Endodermal cell (in vitro differentiated cells): ENCODE measurements at regions not wholly inside any gene's neighbourhood (a gene's known extent, or its start where the extent isn't known, plus 50 kb on each side); places are given as distances from the start of the nearest gene placed in this dataset.

Experiments used
- DNase-seq: peaks from one replicate; pipeline ENCODE4 v3.0.0-alpha.2; 2017
- H3K27ac ChIP-seq: 2 replicates; pipeline ENCODE4 v1.5.1; 2013; ENCODE audit warnings: mild to moderate bottlenecking, low read depth, low read length, moderate library complexity
- H3K27me3 ChIP-seq: 2 replicates; pipeline ENCODE4 v1.6.1; 2013; ENCODE audit warnings: mild to moderate bottlenecking, low read length, moderate library complexity; ENCODE audit not compliant: insufficient read depth, control insufficient read depth, poor library complexity, severe bottlenecking
- H3K36me3 ChIP-seq: 2 replicates; pipeline ENCODE4 v1.7.0; 2013; ENCODE audit warnings: mild to moderate bottlenecking, low read length, moderate library complexity; ENCODE audit not compliant: control insufficient read depth, insufficient read depth
- H3K4me1 ChIP-seq: one replicate; pipeline ENCODE4 v1.7.0; 2013; ENCODE audit warnings: low read length; ENCODE audit not compliant: control insufficient read depth, insufficient read depth
- H3K4me3 ChIP-seq: 2 replicates; pipeline ENCODE4 v1.5.1; 2013; ENCODE audit warnings: mild to moderate bottlenecking, low read length, moderate library complexity
- H3K9ac ChIP-seq: 2 replicates; pipeline ENCODE4 v1.6.1; 2013; ENCODE audit warnings: mild to moderate bottlenecking, low read length, moderate library complexity; ENCODE audit not compliant: poor library complexity, severe bottlenecking; ENCODE audit errors: extremely low read depth
- H3K9me3 ChIP-seq: 2 replicates; pipeline ENCODE4 v1.6.1; 2013; ENCODE audit warnings: mild to moderate bottlenecking, low read length, moderate library complexity; ENCODE audit not compliant: control insufficient read depth
- H3K27ac Mint-ChIP-seq: 2 replicates; pipeline ENCODE4 v1.8.0; 2020; ENCODE audit warnings: mixed read lengths
- H3K27me3 Mint-ChIP-seq: 2 replicates; pipeline ENCODE4 v1.8.0; 2021; ENCODE audit warnings: mild to moderate bottlenecking, mixed read lengths; ENCODE audit not compliant: insufficient read depth
- H3K36me3 Mint-ChIP-seq: 2 replicates; pipeline ENCODE4 v1.8.0; 2020; ENCODE audit warnings: low read depth, mixed read lengths
- H3K4me1 Mint-ChIP-seq: 2 replicates; pipeline ENCODE4 v1.8.0; 2020; ENCODE audit warnings: mixed read lengths
- H3K4me3 Mint-ChIP-seq: 2 replicates; pipeline ENCODE4 v1.8.0; 2020; ENCODE audit warnings: mild to moderate bottlenecking, moderate library complexity, mixed read lengths
- H3K9me3 Mint-ChIP-seq: 2 replicates; pipeline ENCODE4 v1.8.0; 2020; ENCODE audit warnings: mild to moderate bottlenecking, mixed read lengths
- WGBS, 2 experiments: methylation state at CpG; one replicate each; pipeline versions ENCODE4 v1.1.5 to v1.1.7; 2013; ENCODE audit warnings: missing lambda C conversion rate in 2 of 2, mixed read lengths in 1 of 2; ENCODE audit not compliant: insufficient coverage in 1 of 2, insufficient read length in 1 of 2; 5-methylcytosine and 5-hydroxymethylcytosine counted together
- TF ChIP-seq, protein P1 (sequence below): fragments of 200-600 bp; sonication (generic); conservative IDR thresholded peaks from 2 replicates; pipeline ENCODE4 v1.5.0; 2021; ENCODE audit warnings: antibody characterized with exemption, mild to moderate bottlenecking

DNA sequence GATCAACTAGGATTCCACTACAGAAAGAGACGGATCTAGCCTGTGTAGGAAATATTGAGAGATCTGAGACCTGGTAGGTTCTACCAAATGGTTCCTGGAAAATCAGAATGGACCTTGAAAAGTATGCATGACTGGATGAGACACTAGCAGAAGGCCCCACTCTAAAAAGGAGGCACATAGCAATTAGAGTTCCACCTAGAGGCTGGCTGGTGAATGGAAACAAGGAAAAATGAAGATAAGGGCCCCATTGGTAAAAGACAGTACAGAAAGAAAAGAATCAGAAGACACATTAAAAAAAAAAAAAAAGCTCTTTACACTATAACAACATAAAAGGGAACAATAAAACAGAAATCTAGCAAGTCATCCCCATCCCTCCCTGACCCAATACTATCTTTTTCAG, 518.5 kb downstream of the NR2F1-AS1 start:
- no peak overlapping the region for H3K4me3 Mint-ChIP-seq

DNA sequence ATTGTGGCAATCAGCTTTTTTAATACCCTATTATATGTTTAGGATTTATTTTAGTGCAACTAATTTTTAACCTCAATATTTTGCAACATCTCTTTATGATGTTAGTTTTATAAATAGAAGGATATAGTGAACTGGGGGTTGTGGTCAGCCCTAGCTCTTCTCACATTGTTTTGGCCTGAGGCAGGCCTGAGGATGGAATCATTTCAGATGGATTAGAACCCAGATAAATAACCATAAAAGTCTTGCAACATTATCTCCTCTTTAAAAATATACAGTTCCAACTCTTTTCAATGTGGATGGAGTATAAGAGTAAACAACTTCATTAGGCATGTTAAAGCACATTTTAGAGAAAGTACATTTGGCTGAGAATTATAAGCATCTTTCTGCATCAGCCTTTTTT, 522.7 kb downstream of the NR2F1-AS1 start:
- H3K27ac Mint-ChIP-seq = no peak overlapping the region
- H3K27me3 Mint-ChIP-seq = peaks cover 2% of the 10 kb centered on the region
- peaks cover 3% of the 10 kb centered on the region for H3K9me3 Mint-ChIP-seq
- no peak for DNase-seq
- TF ChIP-seq, protein P1, sequence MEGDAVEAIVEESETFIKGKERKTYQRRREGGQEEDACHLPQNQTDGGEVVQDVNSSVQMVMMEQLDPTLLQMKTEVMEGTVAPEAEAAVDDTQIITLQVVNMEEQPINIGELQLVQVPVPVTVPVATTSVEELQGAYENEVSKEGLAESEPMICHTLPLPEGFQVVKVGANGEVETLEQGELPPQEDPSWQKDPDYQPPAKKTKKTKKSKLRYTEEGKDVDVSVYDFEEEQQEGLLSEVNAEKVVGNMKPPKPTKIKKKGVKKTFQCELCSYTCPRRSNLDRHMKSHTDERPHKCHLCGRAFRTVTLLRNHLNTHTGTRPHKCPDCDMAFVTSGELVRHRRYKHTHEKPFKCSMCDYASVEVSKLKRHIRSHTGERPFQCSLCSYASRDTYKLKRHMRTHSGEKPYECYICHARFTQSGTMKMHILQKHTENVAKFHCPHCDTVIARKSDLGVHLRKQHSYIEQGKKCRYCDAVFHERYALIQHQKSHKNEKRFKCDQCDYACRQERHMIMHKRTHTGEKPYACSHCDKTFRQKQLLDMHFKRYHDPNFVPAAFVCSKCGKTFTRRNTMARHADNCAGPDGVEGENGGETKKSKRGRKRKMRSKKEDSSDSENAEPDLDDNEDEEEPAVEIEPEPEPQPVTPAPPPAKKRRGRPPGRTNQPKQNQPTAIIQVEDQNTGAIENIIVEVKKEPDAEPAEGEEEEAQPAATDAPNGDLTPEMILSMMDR = no peak
- no peaks in the 10 kb centered on the region for H3K4me1 ChIP-seq
- no peaks in the 10 kb centered on the region for H3K36me3 ChIP-seq
- H3K27me3 ChIP-seq = no peaks in the 10 kb centered on the region
- peaks cover 2% of the 10 kb centered on the region for H3K4me1 Mint-ChIP-seq
- no peak overlapping the region for H3K4me3 Mint-ChIP-seq
- no peak overlapping the region for H3K9ac ChIP-seq
- H3K36me3 Mint-ChIP-seq = no peaks in the 10 kb centered on the region
- H3K4me3 ChIP-seq = no peak overlapping the region
- H3K27ac ChIP-seq = no peak overlapping the region
- H3K9me3 ChIP-seq = no peaks in the 10 kb centered on the region

More for the DNA sequence above, 518.5 kb downstream of the NR2F1-AS1 start:
- Histone ChIP-seq H3K27ac (no peak overlapping the region), H3K4me3 (no peak overlapping the region), H3K4me1 (no peaks in the 10 kb centered on the region), H3K36me3 (no peaks in the 10 kb centered on the region), H3K9me3 (no peaks in the 10 kb centered on the region), H3K27me3 (no peaks in the 10 kb centered on the region), H3K9ac (no peak overlapping the region)
- H3K27me3 Mint-ChIP-seq = no peaks in the 10 kb centered on the region
- 97% methylated on average over 1 of the region's 1 CpG; no CpG with 5 or more reads in 1 of the 2 experiments for WGBS, 2 experiments
- no peaks in the 10 kb centered on the region for H3K9me3 Mint-ChIP-seq
- TF ChIP-seq, protein P1 = peak; percentile 73
- H3K36me3 Mint-ChIP-seq = no peaks in the 10 kb centered on the region
- H3K4me1 Mint-ChIP-seq = no peaks in the 10 kb centered on the region
- no peak for DNase-seq
- no peak overlapping the region for H3K27ac Mint-ChIP-seq

DNA sequence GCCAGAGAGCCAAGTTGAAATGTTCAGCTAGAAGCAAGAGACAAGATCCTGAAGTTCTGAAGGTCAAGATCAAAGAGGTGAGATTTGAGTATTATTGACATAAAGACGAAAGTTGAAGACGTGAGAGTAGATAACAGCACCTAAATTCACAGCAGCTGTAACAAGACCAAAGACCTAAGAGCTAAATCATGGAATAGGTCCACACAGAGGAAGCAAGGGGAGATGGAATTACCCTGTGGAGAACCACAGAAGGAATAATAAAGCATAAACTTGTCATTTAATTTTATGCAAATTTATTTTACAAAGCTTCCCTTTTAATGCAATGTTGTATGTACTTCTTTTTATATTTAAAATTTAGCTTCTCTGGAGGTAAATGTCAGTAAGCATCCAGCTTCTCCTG, 523.7 kb downstream of the NR2F1-AS1 start:
- no peaks in the 10 kb centered on the region for H3K9me3 ChIP-seq
- no peak overlapping the region for H3K27ac ChIP-seq
- WGBS, 2 experiments = 65% methylated on average over 2 of the region's 2 CpGs; no CpG with 5 or more reads in 1 of the 2 experiments
- no peaks in the 10 kb centered on the region for H3K36me3 ChIP-seq
- H3K4me3 Mint-ChIP-seq = no peak overlapping the region
- no peaks in the 10 kb centered on the region for H3K27me3 ChIP-seq
- no peak for DNase-seq
- H3K4me1 ChIP-seq = no peaks in the 10 kb centered on the region
- H3K27me3 Mint-ChIP-seq = peaks cover 2% of the 10 kb centered on the region
- H3K9ac ChIP-seq = no peak overlapping the region
- TF ChIP-seq, protein P1 = no peak
- no peak overlapping the region for H3K27ac Mint-ChIP-seq
- H3K4me1 Mint-ChIP-seq = peaks cover 2% of the 10 kb centered on the region
- H3K4me3 ChIP-seq = no peak overlapping the region
- peaks cover 3% of the 10 kb centered on the region for H3K9me3 Mint-ChIP-seq
- no peaks in the 10 kb centered on the region for H3K36me3 Mint-ChIP-seq
